ENCODE measurements at regions not wholly inside any gene's neighbourhood (a gene's known extent, or its start where the extent isn't known, plus 50 kb on each side); places are given as distances from the start of the nearest gene placed in this dataset.
"Not testable (repeated sequence)": the region's sequence is repeated elsewhere in the genome, so short reads cannot be mapped to it uniquely, and the experiment has no call there.

GRCh38 chr2:89026296-89026695 is 334.8 kb downstream of the RPIA start:
- TF ChIP-seq CTCF (IDR thresholded peaks at IDR 0.05); FOXK1 (CRISPR knock-in tag; IDR thresholded peaks at IDR 0.05); MXD4 (CRISPR knock-in tag; IDR thresholded peaks at IDR 0.05; ENCODE audit: borderline replicate concordance); E2F5 (CRISPR knock-in tag; IDR thresholded peaks at IDR 0.05); USF1 (CRISPR knock-in tag; IDR thresholded peaks at IDR 0.05); FOXP4 (CRISPR knock-in tag; IDR thresholded peaks at IDR 0.05); FOXP1 (CRISPR knock-in tag; IDR thresholded peaks at IDR 0.05; ENCODE audit: borderline replicate concordance); ATF6 (CRISPR knock-in tag; IDR thresholded peaks at IDR 0.05); ESRRA (CRISPR knock-in tag; IDR thresholded peaks at IDR 0.05; ENCODE audit: borderline replicate concordance); GABPB1 (CRISPR knock-in tag; IDR thresholded peaks at IDR 0.05); ZBTB43 (CRISPR knock-in tag; IDR thresholded peaks at IDR 0.05); ATF3 (CRISPR knock-in tag; conservative IDR thresholded peaks at IDR 0.05); TEAD4 (CRISPR knock-in tag; IDR thresholded peaks at IDR 0.05): not testable (repeated sequence)
